IPS-20b (cell line): ENCODE measurements at regions not wholly inside any gene's neighbourhood (a gene's known extent, or its start where the extent isn't known, plus 50 kb on each side); places are given as distances from the start of the nearest gene placed in this dataset.

ENCODE experiments used
- H3K27ac ChIP-seq: one replicate; pipeline ENCODE4 v1.5.1; 2013; ENCODE audit warnings: low read length
- H3K27me3 ChIP-seq: 2 replicates; pipeline ENCODE4 v1.6.1; 2013; ENCODE audit warnings: mild to moderate bottlenecking, low read length, inconsistent platforms; ENCODE audit not compliant: insufficient read depth
- H3K36me3 ChIP-seq: 2 replicates; pipeline ENCODE4 v1.6.1; 2013; ENCODE audit warnings: low read depth, mild to moderate bottlenecking, inconsistent platforms, low read length, moderate library complexity; ENCODE audit not compliant: insufficient read depth
- H3K4me1 ChIP-seq: 2 replicates; pipeline ENCODE4 v1.6.1; 2013; ENCODE audit warnings: mild to moderate bottlenecking, control low read depth, inconsistent platforms, low read length, moderate library complexity; ENCODE audit not compliant: insufficient read depth
- H3K4me3 ChIP-seq: 2 replicates; pipeline ENCODE4 v1.5.1; 2013; ENCODE audit warnings: mild to moderate bottlenecking, low read length, inconsistent platforms
- H3K9ac ChIP-seq: 2 replicates; pipeline ENCODE4 v1.6.1; 2013; ENCODE audit warnings: low read depth, mild to moderate bottlenecking, inconsistent platforms, low read length, moderate library complexity
- H3K9me3 ChIP-seq: 2 replicates; pipeline ENCODE4 v1.6.1; 2013; ENCODE audit warnings: mild to moderate bottlenecking, low read depth, low read length, inconsistent platforms; ENCODE audit not compliant: insufficient read depth

- no peak overlapping the region for H3K4me3 ChIP-seq
- H3K36me3 ChIP-seq, result no peaks in the 10 kb centered on the region
- no peaks in the 10 kb centered on the region for H3K4me1 ChIP-seq
- no peak overlapping the region for H3K9ac ChIP-seq
- H3K27ac ChIP-seq, result no peak overlapping the region
- peaks cover 5% of the 10 kb centered on the region for H3K9me3 ChIP-seq
- no peaks in the 10 kb centered on the region for H3K27me3 ChIP-seq
Observed at GRCh38 chr11:70024773-70025045, 53.4 kb upstream of the ANO1 start.

GRCh38 chr11:70025308-70025707 lies 52.8 kb upstream of the ANO1 start:
- no peaks in the 10 kb centered on the region for H3K4me1 ChIP-seq
- H3K9me3 ChIP-seq, result peaks cover 5% of the 10 kb centered on the region
- no peak overlapping the region for H3K27ac ChIP-seq
- no peak overlapping the region for H3K9ac ChIP-seq
- H3K4me3 ChIP-seq, result no peak overlapping the region
- H3K36me3 ChIP-seq, result no peaks in the 10 kb centered on the region
- no peaks in the 10 kb centered on the region for H3K27me3 ChIP-seq

DNA sequence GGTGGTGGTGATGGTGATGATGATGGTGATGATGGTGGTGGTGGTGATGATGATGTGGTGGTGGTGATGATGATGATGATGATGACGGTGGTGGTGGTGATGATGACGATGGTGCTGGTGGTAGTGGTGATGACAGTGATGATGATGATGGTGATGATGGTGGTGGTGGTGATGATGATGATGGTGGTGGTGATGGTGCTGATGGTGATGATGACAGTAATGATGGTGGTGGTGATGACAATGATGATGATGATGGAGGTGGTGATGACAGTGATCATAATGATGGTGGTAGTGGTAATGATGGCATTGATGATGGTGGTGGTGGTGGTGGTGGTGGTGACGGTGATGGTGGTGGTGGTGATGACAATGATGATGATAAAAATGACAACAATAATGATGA lies 52.1 kb upstream of the ANO1 start:
- Histone ChIP-seq H3K27ac (no peak overlapping the region), H3K9ac (no peak overlapping the region), H3K4me1 (no peaks in the 10 kb centered on the region), H3K27me3 (no peaks in the 10 kb centered on the region), H3K4me3 (no peak overlapping the region), H3K36me3 (no peaks in the 10 kb centered on the region), H3K9me3 (peaks cover 5% of the 10 kb centered on the region)

GRCh38 chr11:70026726-70027125 lies 51.4 kb upstream of the ANO1 start:
- no peaks in the 10 kb centered on the region for H3K27me3 ChIP-seq
- no peak overlapping the region for H3K9ac ChIP-seq
- no peak overlapping the region for H3K27ac ChIP-seq

DNA sequence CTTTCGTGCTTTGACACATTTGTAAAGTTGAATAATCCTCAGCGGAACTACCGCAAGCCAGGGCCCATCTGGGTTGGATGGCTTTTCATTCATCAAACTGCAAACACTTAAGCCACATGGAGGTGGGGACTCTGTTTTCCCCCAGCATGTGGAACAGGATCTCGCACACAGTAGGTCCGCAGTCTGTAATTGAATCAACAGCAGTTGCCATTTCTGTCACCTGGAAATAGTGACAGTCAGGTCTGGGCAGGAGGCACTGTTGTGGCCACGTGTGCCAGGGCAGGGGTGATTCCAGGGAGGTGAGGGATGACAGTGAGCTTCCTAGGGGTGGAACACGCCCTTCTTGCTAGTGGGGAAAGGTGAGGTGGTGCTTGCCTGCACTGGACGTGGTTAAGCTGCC lies 50.7 kb upstream of the ANO1 start:
- Histone ChIP-seq H3K4me3 (no peak overlapping the region), H3K4me1 (no peaks in the 10 kb centered on the region), H3K9ac (no peak overlapping the region), H3K27ac (no peak overlapping the region), H3K27me3 (no peaks in the 10 kb centered on the region), H3K9me3 (peaks cover 5% of the 10 kb centered on the region), H3K36me3 (no peaks in the 10 kb centered on the region)

More at GRCh38 chr11:70026726-70027125, 51.4 kb upstream of the ANO1 start:
- H3K36me3 ChIP-seq, result no peaks in the 10 kb centered on the region
- no peak overlapping the region for H3K4me3 ChIP-seq
- peaks cover 5% of the 10 kb centered on the region for H3K9me3 ChIP-seq
- no peaks in the 10 kb centered on the region for H3K4me1 ChIP-seq

DNA sequence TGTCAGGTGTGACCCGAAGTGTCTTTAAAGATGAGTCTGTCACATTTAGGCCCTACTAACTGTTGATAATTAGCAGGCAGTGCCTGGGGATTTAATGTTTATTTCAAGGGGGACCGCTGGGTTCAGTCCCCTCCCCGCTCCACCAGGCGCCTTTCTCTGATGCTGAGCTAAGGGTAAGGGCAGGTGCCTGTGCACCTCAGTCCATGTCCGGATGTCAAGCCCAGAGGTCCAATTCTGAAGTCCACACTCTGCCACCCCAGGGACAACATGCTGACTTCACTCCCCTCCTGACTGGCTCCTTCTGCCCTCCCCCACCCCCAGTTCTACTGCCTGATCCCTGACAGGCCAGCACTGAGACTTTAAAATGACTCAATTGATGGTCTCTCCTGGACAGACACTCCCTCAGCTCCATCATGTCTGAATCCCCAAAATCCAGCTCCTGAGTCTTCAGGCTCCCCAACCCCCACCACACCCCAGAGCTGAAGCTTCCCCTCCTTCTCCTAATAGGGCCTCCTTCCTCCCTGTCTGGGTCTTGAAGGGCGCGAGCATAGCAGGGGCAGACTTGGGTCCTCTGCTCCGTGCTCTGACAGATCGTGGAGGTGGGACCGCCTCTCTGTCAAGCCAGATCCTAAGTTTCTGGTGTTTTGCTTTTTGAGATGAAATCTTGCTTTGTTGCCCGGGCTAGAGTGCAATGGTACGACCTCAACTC lies 49.8 kb upstream of the ANO1 start:
- H3K27ac ChIP-seq, result no peak overlapping the region
- no peaks in the 10 kb centered on the region for H3K36me3 ChIP-seq
- H3K27me3 ChIP-seq, result 0 out of 2 replicates have a peak, but pooled peaks cover 6% of the 10 kb centered on the region
- H3K9me3 ChIP-seq, result peaks cover 5% of the 10 kb centered on the region
- no peak overlapping the region for H3K9ac ChIP-seq
- H3K4me1 ChIP-seq, result no peaks in the 10 kb centered on the region
- H3K4me3 ChIP-seq, result no peak overlapping the region
